ENCODE measurements at regions not wholly inside any gene's neighbourhood (a gene's known extent, or its start where the extent isn't known, plus 50 kb on each side); places are given as distances from the start of the nearest gene placed in this dataset.

GRCh38 chr18:45481821-45482220 lies 133.5 kb upstream of the SLC14A2 start:
- Histone ChIP-seq H3K4me2 (ENCODE audit: control insufficient read depth, extremely low read depth, insufficient read depth, low read depth, low read length) (no peak overlapping the region), H3K4me1 (ENCODE audit: control insufficient read depth, extremely low read depth, insufficient read depth, low read length) (peaks cover 9% of the 10 kb centered on the region), H3K4me3 (ENCODE audit: control insufficient read depth in 2 of 3, extremely low read depth in 1 of 3, insufficient read depth in 2 of 3, low read depth in 1 of 3, low read length in 3 of 3) (no peak overlapping the region), H3K79me2 (ENCODE audit: control insufficient read depth, insufficient read depth, low read length) (no peaks in the 10 kb centered on the region), H2AFZ (ENCODE audit: control insufficient read depth, low read length) (no peak overlapping the region), H3K9ac (ENCODE audit: control insufficient read depth, extremely low read depth, insufficient read depth, low read length) (no peak overlapping the region), H3K27ac (ENCODE audit: control insufficient read depth, insufficient read depth, low read length) (no peak overlapping the region), H3K27me3 (ENCODE audit: control insufficient read depth, extremely low read depth, insufficient read depth, low read length) (no peaks in the 10 kb centered on the region), H3K36me3 (ENCODE audit: control insufficient read depth in 2 of 2, extremely low read depth in 1 of 2, insufficient read depth in 2 of 2, low read length in 2 of 2) (no peaks in the 10 kb centered on the region), H4K20me1 (ENCODE audit: control insufficient read depth, extremely low read depth, insufficient read depth, low read length) (no peaks in the 10 kb centered on the region), H3K9me3 (ENCODE audit: control insufficient read depth, low read depth, low read length) (no peaks in the 10 kb centered on the region), H3K9me1 (ENCODE audit: control insufficient read depth, extremely low read depth, insufficient read depth, low read length) (no peaks in the 10 kb centered on the region)
- FAIRE-seq (no peak), DNase-seq (ENCODE audit: low read depth, low spot score) (no peak)
- dilution Hi-C loops (cut with MboI; ENCODE audit: extremely low pct_ligation_motif_present, low sequenced_read_pairs) = no loop called here
- TF ChIP-seq CTCF (optimal IDR thresholded peaks at IDR 0.05 in 1 of 3, IDR thresholded peaks at IDR 0.05 in 1 of 3, conservative IDR thresholded peaks at IDR 0.05 in 1 of 3; ENCODE audit: extremely low read depth in 1 of 3, insufficient read depth in 2 of 3, low read length in 3 of 3) (no peak), EZH2 (IDR thresholded peaks at IDR 0.05; ENCODE audit: low read length) (no peak)

- peaks cover 9% of the 10 kb centered on the region for H3K4me1 ChIP-seq (ENCODE audit: control insufficient read depth, extremely low read depth, insufficient read depth, low read length)
- no peaks in the 10 kb centered on the region for H3K36me3 ChIP-seq (ENCODE audit: control insufficient read depth in 2 of 2, extremely low read depth in 1 of 2, insufficient read depth in 2 of 2, low read length in 2 of 2)
- FAIRE-seq (peak; percentile 88), DNase-seq (ENCODE audit: low read depth, low spot score) (no peak)
- H3K4me2 ChIP-seq (ENCODE audit: control insufficient read depth, extremely low read depth, insufficient read depth, low read depth, low read length) = no peak overlapping the region
- no peak overlapping the region for H3K27ac ChIP-seq (ENCODE audit: control insufficient read depth, insufficient read depth, low read length)
- dilution Hi-C loops (cut with MboI; ENCODE audit: extremely low pct_ligation_motif_present, low sequenced_read_pairs) = no loop called here
- no peak overlapping the region for H3K9ac ChIP-seq (ENCODE audit: control insufficient read depth, extremely low read depth, insufficient read depth, low read length)
- H3K27me3 ChIP-seq (ENCODE audit: control insufficient read depth, extremely low read depth, insufficient read depth, low read length) = no peaks in the 10 kb centered on the region
- H3K4me3 ChIP-seq (ENCODE audit: control insufficient read depth in 2 of 3, extremely low read depth in 1 of 3, insufficient read depth in 2 of 3, low read depth in 1 of 3, low read length in 3 of 3) = no peak overlapping the region
- no peaks in the 10 kb centered on the region for H3K9me1 ChIP-seq (ENCODE audit: control insufficient read depth, extremely low read depth, insufficient read depth, low read length)
- H2AFZ ChIP-seq (ENCODE audit: control insufficient read depth, low read length) = no peak overlapping the region
- H3K79me2 ChIP-seq (ENCODE audit: control insufficient read depth, insufficient read depth, low read length) = no peaks in the 10 kb centered on the region
- no peaks in the 10 kb centered on the region for H4K20me1 ChIP-seq (ENCODE audit: control insufficient read depth, extremely low read depth, insufficient read depth, low read length)
- H3K9me3 ChIP-seq (ENCODE audit: control insufficient read depth, low read depth, low read length) = no peaks in the 10 kb centered on the region
- no peak for TF ChIP-seq EZH2 (IDR thresholded peaks at IDR 0.05; ENCODE audit: low read length)
- TF ChIP-seq CTCF (optimal IDR thresholded peaks at IDR 0.05 in 1 of 3, IDR thresholded peaks at IDR 0.05 in 1 of 3, conservative IDR thresholded peaks at IDR 0.05 in 1 of 3; ENCODE audit: extremely low read depth in 1 of 3, insufficient read depth in 2 of 3, low read length in 3 of 3) = no peak
Observed at GRCh38 chr18:45482286-45482685, 133.0 kb upstream of the SLC14A2 start.
